Erythroblast (primary cell): ENCODE measurements at regions not wholly inside any gene's neighbourhood (a gene's known extent, or its start where the extent isn't known, plus 50 kb on each side); places are given as distances from the start of the nearest gene placed in this dataset.

Experiments used
- GATA1 ChIP-seq: IDR thresholded peaks from 2 replicates; pipeline ENCODE4 v1.6.1; 2011; ENCODE audit warnings: low read depth, mild to moderate bottlenecking, control low read depth, low read length, moderate library complexity
- POLR2A ChIP-seq: IDR thresholded peaks from 2 replicates; pipeline ENCODE4 v1.6.1; 2011; ENCODE audit warnings: mild to moderate bottlenecking, low read length

DNA sequence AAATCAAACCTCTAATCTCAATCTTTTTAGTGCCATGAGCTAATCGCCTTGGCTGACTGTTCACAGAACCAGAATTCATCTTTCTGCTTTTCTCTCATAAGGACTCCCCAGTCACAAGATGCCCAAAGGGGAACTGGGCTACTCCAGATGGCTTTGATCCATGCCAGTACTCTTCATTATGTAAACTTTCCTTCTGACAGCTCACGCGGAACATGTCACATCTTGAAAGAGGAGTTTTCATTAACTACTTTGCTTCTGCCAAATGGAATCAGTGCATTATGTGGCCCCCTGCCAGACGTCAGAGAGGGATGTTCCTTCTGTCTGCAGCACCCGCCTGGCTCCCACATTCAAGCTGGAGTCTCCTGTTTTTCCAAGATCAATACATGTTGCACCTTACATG is 142.1 kb upstream of the NMUR2 start:
- TF ChIP-seq POLR2A = no peak
- no peak for TF ChIP-seq GATA1
